Eye (tissue), 1 donor: ENCODE measurements at regions not wholly inside any gene's neighbourhood (a gene's known extent, or its start where the extent isn't known, plus 50 kb on each side); places are given as distances from the start of the nearest gene placed in this dataset.

ENCODE experiments used
- DNase-seq: peaks from one replicate; pipeline ENCODE4 v3.0.0-alpha.2; 2015

DNA sequence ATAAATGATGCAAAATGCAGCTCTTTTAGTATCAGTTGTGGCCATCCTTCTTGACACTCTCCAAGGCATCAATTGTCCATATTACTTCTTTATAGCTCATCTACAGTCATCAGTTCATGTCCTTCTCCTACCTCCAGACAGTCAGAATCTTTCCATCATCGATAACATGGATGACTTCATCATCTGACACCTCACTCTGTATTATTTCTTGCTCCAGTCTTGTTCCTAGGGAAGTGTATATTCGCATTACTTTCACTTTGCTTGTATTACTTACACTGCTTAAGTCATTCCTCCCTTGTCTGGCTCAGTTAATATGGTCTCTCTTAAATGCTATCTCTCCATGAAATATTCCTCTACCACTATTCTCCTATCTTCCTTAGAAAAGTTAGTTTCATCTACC is 999.1 kb upstream of the SLC10A2 start:
- DNase-seq: no peak

DNA sequence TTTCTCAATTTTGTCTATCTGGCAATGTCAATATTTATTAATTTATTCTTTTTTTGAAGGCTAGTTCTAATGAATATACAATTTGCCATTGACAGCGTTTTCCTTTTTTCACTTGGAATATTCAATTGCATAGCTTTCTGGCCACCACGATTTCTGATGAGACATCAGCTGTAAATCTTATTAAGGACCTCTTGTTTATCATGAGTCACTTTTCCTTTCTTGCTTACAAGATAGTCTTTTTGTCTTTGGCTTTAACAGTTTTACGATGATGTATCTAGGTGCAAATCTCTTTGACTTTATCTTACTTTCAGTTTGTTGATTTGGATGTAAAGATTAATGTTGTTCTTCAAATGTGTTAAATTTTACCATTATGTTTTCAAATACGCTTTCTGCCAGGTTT is 991.6 kb upstream of the SLC10A2 start:
- no peak for DNase-seq

DNA sequence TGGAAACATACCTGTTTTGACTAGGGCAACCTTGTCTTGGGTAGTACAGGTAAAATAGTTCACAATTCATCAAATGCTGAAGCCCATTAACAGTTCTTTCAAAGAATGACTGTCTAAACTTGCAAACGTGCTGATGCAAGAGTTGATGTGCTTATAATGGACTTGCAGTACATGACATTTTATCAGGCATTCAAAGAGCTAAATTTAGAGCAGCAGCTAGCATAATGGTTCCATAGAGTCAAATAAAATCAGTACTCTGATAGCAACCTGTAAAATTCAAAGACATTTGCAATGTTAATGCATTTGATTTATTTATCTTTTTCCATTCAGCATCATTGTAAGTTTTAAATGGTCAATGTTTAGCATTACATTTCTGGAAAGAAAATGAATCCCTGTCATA is 979.7 kb upstream of the SLC10A2 start:
- no peak for DNase-seq

DNA sequence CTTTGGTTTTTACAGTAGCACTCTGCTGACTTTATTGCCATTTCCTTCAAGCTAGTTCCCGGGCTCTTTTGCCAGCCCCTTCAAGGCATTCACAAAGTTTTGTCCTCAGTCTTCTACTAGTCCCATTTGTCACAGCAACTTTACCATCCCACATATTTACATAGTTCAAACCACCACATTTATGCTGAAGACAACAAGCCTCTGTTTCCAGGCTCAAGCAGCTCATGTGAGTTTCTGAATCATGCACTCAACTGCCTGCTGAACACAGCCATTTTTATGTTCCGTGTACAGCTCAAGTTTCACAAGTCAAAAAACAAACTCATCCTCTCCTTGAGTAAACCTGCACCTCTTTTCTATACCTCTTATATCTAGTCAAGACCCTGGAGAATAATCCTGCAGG is 977.0 kb upstream of the SLC10A2 start:
- DNase-seq: no peak

DNA sequence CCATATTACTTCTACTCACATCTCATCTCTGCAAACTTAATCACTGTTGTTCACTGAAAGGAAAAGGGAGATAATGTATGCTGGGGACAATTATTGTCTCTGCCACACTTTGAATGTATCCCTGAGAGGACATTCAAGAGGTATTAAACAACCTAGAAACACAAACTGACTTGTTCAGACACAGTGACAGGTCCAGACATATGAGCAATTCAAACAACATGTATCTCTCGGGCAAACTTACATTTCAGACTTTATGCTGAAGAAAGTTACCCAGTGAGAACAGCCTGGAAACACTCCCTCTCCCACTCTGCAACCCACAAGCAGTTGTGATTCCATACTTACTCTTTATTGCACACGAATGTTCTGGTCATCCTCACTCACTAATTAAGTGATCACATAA is 968.7 kb upstream of the SLC10A2 start:
- DNase-seq: no peak

DNA sequence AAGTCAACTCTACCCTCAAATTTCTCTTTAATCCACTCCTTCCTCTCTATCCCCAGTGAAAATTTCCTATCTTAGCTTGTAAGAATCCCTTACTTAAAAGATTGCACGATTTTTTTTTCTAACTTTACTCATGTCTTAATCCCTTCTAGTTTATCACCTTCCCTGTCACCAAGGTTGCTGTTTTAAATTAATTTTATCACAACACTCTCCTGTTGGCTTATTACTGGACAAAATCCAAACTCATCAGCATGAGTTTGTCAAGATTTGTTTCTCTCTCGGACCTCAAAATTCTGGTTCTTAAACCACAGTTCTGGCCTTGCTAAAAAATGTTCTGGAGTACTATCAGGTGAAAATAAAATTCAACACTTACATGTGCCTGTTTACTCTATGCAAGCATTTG is 959.1 kb upstream of the SLC10A2 start:
- no peak for DNase-seq

DNA sequence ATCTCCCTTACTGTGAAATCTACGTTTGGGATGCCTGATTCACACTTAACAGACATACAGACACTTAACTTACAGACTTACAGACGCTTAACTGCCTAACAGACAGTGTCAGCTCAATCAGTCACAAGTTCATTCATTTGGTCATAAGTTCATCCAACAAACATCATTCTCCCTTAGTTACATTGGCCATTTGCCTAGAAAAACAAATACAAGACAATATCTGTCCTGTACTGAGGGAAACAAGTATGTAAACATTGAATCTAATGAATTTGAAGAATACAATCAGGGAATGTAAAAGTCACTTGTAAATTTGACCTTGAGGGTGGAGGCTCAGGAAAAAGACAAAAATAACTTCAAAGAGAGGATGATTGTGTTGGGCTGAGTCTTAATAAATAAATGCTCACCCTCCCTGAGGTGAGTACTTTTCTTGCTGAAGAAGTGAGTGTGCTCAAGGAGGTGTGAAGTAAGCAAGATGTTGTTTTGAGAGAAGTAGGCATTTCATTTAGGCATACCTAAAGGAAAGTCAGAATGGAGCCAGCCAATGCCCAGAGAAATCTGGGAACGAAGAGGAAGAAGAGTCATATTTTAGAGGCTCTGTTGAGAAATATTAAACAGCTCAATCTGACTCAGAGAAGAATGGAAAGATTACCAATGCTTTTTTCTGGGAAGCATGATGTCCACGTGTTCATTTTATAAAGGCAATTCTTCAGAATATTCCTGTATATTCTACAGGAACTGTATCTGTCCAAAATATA is 958.4 kb upstream of the SLC10A2 start:
- no peak for DNase-seq

DNA sequence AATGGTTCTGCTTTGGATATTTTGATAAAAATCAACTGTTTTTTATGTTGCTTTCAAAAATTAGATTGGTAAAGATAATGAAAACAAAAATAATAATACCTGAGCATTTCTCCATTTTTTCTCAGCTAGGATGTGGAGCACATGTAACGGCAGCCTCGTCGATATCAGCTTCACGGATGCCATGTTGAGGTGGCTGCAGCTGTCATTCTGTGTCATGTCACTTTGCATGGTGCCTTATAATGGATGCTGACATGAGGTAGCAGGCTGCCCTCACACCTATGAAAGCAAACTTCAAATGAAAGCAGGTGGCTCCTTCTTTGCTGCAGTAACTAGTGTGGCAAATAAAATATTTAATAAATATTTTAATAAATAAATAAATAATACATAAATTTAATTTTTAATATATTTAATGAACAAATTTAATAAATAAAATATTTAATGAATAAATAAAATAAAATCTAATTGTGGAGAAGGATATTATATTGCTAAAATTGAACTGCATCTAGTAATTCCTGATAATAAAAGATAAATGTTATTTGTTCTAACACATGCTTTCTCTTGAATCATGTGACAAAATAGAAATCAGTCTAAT is 955.7 kb upstream of the SLC10A2 start:
- DNase-seq: peak; percentile 78

DNA sequence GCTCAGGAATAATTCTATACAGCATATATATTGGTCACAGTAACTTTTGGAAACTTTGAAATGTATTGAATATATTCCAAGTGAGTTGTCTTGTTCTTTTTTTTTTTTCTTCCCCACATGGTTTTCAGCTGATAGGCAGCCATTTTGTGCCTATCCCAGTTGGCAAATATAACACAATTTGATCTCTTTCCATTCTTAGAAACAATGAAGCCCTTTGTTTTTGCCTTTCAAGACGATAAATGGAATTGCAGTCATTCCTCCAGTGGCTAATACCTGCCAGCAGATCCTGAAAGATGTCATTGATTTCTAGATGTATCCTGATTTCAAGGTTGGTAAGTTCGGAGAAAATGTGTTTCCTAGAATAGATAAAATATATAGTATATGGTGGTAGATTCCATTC is 951.1 kb upstream of the SLC10A2 start:
- DNase-seq: no peak

DNA sequence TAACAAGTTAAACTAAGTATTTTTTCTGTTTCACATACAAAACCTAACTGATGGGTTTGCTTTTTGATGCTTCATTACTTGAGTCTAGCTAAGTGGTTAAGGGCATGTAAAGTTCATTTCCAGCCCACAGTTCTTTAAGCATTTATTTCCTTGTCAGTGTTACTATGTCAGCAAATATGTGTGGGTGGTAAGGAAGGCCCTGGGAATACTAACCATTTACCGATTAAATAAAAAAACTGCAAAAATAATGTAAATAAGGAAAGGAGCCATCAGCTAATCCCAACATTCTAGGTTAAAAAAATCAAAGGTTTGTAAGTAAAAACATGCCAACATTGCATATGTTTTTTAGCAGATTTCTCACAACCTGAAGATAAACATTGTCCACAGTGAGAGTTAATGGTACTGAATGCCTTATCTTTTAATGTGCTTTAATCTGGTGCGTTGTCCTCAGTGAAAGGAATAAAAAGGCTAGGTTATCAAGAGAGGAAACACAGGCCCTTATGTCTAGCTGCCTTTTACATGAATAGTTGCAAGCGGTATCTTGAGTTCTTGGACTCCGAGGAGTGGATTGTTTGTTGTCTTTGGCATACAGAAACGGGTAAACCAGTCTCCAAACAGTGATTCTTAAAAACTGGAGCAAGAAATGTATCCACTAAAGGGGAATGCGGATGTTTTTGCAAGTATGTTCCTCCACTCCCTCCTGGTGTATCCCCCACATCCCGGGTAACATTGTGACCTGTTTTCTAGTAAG is 949.6 kb upstream of the SLC10A2 start:
- DNase-seq: peak; percentile 29

DNA sequence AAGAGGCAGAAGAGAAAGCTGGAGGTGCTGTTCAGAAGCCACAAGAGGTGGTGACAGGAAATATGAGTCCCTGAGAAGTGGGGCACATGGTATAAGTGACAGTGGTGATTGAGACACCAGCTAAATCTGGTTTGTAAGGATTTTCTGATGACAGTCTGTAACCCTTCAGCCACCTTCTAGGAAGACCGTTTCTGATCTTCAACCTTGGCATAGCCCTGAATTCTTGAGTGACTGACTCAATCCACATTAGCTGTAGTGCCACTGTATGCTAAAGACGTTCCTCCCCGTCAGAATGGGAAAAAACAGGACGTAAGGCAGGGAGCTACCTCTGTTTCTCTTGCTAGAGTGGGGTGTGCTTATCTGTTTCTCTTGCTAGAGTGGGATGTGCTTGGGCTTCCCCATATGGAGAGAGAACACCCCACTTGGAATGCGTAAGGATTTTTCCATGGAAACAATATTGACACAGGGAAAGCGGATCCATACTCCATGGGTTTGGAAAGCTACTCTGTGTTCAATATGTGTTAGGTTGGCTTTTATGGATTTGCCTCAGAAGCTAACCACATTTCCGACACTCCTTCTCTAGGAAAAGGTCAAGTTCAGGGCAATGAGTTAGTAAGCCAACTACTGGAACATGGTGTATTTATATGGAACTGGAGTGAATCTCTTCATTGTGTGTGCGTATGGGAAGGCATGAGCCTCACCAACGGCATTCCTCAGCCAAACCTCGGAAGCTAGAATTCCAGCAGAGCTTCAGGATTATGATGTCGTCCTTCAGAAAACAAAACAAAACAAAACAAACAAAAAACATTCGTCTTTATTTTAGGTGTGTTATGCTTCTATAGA is 948.8 kb upstream of the SLC10A2 start:
- DNase-seq: no peak

DNA sequence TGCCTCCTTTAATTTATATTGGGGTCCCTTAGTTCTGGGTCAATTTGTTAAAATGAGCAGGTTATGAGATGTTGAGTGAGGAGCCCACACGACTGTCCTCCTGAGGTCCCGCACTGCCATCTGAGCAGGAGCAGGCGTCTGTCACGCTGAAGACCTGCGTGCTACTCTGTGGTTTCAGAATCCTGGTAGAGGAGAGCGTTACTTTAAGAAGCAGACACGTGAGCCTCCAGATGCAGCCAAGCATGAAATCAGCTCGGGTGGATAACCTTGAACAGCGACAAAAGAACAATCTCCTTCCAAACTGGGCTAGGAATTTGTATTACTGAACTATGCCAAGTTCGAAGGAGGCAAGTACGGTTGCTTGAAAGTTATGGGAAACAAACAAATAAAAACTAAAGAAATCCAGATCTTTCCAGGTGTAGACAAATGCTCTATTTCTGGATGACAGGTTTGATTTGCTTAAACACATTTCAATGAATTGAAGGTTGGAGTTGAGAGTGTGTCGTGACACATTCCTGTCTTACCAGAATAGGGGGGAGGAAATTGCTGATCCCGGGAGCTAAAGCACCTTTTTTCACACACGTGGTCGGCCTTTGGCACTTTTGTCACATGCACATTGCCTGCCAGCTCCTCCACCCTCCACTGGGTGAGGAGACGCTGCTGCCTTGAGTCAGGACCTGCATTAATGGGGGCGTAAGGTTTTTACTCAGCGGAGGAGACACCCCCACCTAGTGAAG is 945.5 kb upstream of the SLC10A2 start:
- peak; percentile 91 for DNase-seq

DNA sequence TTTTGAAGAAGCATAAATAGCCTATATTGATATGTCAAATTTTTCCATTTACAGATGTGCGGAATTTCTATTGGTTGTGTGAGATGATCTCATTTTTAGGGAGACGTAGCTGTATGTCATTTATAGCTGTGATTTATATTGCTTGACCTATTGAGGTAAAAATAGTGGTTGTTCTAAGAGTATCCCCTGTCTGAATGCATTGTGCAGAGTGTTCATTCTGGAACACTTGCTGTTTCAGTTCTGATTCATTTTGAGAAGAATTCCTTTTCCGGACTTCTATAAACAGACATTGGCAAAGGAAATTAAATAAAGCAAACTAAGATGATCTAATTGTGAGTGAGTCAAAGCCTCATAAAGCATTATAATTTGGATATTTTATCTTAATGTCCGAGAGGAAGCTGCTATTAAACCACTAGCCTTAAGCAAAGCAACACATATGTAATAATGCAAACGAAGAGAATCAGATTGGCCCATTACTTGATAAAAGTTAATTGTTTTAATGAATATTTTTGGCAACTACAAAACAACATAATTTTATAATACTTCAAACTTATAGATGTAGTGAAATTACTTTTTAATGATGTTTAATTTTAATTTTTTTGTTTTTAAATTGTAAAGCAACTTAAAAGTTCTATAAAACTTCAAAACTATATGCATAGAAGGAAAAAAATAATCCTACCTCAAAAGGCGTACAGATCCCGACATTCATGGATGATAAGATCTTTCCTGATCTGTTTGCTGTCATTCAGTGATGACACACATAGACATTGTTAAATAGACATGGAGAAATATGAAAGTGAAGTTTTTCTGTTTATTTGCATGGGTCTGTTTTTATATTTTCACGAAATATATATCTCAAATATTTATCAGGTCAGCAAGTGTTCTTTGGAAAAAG is 942.6 kb upstream of the SLC10A2 start:
- no peak for DNase-seq

DNA sequence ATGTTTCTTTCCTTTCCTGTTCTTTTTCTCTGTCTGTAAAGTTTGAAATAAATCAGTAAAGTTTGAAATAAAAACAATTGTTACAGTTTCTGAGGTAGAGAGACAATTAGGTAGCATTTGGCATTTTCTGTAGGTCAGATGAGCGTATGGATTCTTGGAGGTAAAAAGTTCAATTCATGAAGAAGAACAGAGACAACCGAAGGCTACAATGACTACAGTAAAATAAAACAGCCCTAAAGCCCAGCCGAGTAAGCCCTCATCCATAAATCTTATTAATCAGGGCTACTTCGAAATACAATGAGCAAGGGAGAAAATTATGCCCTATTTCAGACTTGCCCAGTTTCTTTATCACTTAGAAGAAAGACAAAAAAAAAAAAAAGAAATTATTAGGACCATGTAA is 941.9 kb upstream of the SLC10A2 start:
- DNase-seq: peak; percentile 24

DNA sequence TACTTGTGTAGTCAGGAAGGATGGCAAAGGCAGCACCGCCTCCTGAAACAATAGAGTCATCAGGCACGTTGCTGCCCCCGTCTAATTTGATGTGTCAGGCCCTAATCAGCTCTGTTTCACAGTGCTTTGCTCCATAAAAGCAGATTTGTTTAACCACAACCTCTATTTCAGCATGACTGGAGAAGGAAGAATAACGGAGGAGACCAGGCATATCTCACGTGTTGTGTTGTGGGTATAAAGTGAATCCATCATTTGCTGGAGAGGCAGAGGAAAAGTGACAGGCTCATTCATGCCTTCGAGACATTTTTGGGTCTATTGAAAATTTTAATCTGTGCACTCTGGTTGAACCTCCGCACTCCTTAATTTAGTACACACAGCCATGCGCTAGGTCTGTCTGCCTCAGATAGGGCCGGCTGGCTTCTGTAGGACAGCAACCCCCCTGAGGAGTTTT is 940.4 kb upstream of the SLC10A2 start:
- peak; percentile 92 for DNase-seq

DNA sequence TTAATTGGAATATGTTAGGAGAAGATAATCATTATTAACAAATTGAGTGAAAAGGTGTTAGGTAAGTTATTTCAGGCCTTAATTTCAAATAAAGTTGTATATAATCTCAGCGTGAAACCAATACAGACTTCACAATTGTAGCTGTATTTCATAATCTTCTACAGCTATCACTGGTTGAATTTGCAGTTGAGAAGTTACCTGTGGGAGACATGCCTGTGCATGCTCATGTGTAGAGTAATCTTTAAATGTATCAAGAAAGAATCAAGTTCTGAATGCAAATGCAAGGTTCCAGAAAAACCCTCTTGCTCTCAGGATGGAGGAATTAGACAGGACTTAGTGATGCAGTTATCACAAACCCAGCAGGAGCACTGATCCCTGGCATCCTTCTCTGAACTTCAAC is 938.4 kb upstream of the SLC10A2 start:
- no peak for DNase-seq

DNA sequence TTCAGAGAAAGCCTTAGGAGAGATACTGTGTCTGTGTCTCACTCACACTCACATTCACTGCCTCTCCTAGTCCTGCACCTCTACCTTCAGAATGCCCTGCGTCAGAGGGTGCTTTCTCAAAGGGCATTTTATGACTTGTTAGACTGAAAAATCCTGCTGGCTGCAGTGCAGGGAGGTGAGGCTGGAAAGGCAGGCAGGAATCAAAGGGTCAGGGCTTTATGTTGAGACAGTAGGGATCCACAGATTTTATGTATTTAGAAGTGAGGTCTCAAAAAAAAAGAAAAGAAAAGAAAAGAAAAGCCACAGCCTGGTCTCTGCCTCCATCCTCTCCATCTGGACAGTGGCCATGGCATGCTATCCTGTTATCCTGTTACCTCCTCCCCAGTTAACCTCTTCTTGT is 936.0 kb upstream of the SLC10A2 start:
- no peak for DNase-seq

DNA sequence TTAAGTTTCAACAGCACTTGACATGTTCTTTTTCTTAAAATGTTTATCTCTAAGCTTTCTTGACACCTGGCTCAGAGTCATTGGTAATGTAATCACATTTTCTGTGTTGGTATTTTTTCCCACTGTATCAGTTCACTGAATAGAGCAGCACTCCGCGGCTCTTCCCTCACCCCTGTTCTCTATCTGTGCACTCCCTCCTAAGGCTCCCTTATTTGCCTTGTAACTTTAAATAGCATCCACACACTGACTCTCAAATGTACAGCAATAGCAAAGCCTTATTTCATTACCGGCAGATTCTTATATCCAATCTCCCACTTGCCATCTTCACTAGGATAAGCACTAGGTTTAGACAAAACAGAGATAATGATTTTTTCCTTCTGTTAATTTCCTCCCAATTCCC is 935.5 kb upstream of the SLC10A2 start:
- DNase-seq: no peak

DNA sequence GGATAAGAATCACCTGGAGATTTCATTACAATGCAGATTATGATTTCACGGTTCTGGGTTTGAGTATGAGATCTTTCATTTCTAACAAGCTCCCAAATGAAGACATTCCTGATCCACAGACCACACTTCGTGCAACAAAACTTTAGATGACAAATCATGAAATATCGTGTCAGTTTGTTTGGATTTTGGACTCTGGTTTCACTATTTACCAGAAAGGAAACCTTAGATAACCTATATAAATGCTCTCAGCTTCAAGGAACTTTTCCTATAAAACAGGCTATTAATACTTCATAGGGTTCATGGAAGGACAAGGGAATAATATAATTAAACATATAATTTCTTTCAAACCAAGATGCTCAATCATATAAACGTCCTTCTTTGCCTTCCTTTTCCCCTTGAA is 930.5 kb upstream of the SLC10A2 start:
- DNase-seq: no peak

DNA sequence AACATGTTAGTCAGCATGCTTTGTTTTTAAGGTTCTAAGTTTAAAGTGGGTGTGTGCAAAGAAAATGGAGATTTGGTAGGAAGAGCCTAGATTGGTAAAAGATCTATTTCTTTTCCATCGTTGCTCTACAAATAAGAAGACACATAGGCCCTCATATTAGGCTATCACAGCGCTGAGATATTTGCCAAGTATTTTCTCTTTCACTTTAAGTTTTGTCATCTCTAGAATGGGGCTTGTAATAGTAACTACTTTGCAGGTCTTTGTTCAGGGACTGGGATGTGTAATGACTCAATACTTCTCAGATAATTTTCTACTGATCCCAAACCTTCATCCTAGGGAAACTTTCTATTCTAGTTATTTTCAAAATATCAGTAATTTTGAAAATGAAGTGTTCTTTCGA is 917.7 kb upstream of the SLC10A2 start:
- DNase-seq: no peak

DNA sequence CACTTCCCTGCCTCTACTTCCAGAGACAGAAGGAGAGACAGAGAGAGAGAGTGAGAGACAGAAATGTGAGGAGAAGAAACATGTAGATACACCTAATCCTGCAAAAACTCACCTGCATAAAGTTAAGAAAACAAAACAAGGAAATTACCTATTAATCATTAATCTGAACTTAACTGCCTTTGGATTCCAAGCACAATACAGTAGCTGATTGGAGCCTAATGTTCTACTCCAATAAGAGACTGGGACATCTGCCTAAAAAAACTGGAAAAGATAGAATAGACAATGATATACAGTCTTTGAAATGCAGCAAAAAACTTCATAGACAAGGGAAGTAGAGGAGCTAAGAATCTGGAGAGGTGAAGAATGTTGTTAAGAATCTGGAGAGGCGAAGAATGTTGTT is 910.2 kb upstream of the SLC10A2 start:
- DNase-seq: no peak
